ENCODE measurements at regions not wholly inside any gene's neighbourhood (a gene's known extent, or its start where the extent isn't known, plus 50 kb on each side); places are given as distances from the start of the nearest gene placed in this dataset.

DNA sequence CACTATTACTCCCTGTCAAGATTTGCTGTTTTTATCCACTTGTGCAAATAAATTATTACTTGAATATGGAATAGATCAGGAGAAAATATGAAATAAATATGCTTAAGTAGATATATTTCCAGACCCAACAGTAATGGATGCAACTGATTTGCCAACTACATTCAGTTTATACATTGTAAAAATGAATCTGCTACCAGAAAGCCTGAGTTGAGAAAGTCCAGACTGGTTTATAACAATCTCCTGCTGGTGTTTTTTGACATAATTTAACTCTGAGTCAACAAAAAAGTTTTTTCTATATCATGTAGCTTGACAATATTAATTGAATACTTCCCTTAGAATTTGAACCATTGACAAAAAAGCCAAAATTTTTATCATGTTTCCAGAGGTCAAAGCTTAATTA lies 265.8 kb upstream of the SEMA3D start:
- TF ChIP-seq POLR2AphosphoS5 (IDR thresholded peaks at IDR 0.05; ENCODE audit: borderline replicate concordance, low read depth, low read length) (no peak), EZH2 (IDR thresholded peaks at IDR 0.05) (no peak), FOXP2 (optimal IDR thresholded peaks at IDR 0.05; ENCODE audit: control extremely low read depth, extremely low read length, insufficient read depth) (no peak)

Data from SK-N-MC (cell line).